ENCODE measurements at regions not wholly inside any gene's neighbourhood (a gene's known extent, or its start where the extent isn't known, plus 50 kb on each side); places are given as distances from the start of the nearest gene placed in this dataset.

GRCh38 chr9:32701321-32702022 is 66.0 kb upstream of the TAF1L start:
- dilution Hi-C loops (cut with MboI; ENCODE audit: extremely low pct_ligation_motif_present, low sequenced_read_pairs), result no loop called here
- ChIA-PET CTCF (interaction anchor here (1.6 to 4.5 kb wide), 5 partner anchors 112 to 323 kb away, joined by 4 to 40 read pairs (median 12); no protein-coding TSS in a partner anchor), POLR2A (no interaction called here)
- Histone ChIP-seq H3K79me2 (ENCODE audit: control insufficient read depth, insufficient read depth, low read length) (no peaks in the 10 kb centered on the region), H4K20me1 (replicated peaks; ENCODE audit: control insufficient read depth, extremely low read depth, insufficient read depth, low read length) (no peaks in the 10 kb centered on the region), H3K4me3 (replicated peaks in 1 of 3; ENCODE audit: insufficient read depth in 1 of 3, low read depth in 1 of 3, low read length in 3 of 3) (no peak overlapping the region), H3K27ac (ENCODE audit: insufficient read depth, low read depth, low read length) (no peak overlapping the region), H3K36me3 (ENCODE audit: control insufficient read depth in 2 of 2, extremely low read depth in 1 of 2, insufficient read depth in 2 of 2, low read length in 2 of 2) (no peaks in the 10 kb centered on the region), H2AFZ (ENCODE audit: low read depth, low read length) (no peak overlapping the region), H3K9me1 (replicated peaks; ENCODE audit: control insufficient read depth, extremely low read depth, insufficient read depth, low read length) (no peaks in the 10 kb centered on the region), H3K27me3 (ENCODE audit: control insufficient read depth in 2 of 2, insufficient read depth in 2 of 2, low read length in 2 of 2) (no peaks in the 10 kb centered on the region), H3K9ac (replicated peaks; ENCODE audit: extremely low read depth, insufficient read depth, low read length) (no peak overlapping the region), H3K4me1 (ENCODE audit: control insufficient read depth, extremely low read depth, insufficient read depth, low read length) (no peaks in the 10 kb centered on the region), H3K9me3 (replicated peaks; ENCODE audit: control insufficient read depth, insufficient read depth, low read length) (no peaks in the 10 kb centered on the region), H3K4me2 (ENCODE audit: insufficient read depth, low read length) (no peak overlapping the region)
- DNase-seq (ENCODE audit: low read depth, low spot score) (no peak), FAIRE-seq (no peak)
- TF ChIP-seq CTCF (IDR thresholded peaks at IDR 0.05; ENCODE audit: extremely low read depth in 1 of 2, insufficient read depth in 1 of 2, low read depth in 1 of 2, low read length in 2 of 2), result no peak
- TF ChIP-seq GATA2 (IDR thresholded peaks at IDR 0.05; ENCODE audit: insufficient read depth, insufficient read length, low read depth, low read length), result no peak
- no peak for TF ChIP-seq MAX (IDR thresholded peaks at IDR 0.05; ENCODE audit: insufficient read depth, insufficient read length)
- TF ChIP-seq JUN (IDR thresholded peaks at IDR 0.05; ENCODE audit: borderline replicate concordance, insufficient read depth, insufficient read length, low read depth), result no peak
- TF ChIP-seq MYC (IDR thresholded peaks at IDR 0.05; ENCODE audit: low read depth, low read length), result no peak
- no peak for TF ChIP-seq FOS (IDR thresholded peaks at IDR 0.05; ENCODE audit: borderline replicate concordance, insufficient read depth, low read length)
- no peak for TF ChIP-seq EZH2 (IDR thresholded peaks at IDR 0.05; ENCODE audit: borderline replicate concordance, low read depth, low read length, severe bottlenecking)
- no peak for TF ChIP-seq POLR2AphosphoS5 (IDR thresholded peaks at IDR 0.05; ENCODE audit: insufficient read depth, low read depth, low read length)
- no peak for TF ChIP-seq POLR2A (IDR thresholded peaks at IDR 0.05; ENCODE audit: low read depth, low read length)
- intact Hi-C loops (cut with micrococcal nuclease), result loop anchor here (10.0 kb wide), 2 partner anchors 117 to 327 kb away; no protein-coding TSS in a partner anchor
- no TSS peak for BruUV-seq (replicated peaks)
